ENCODE measurements at regions not wholly inside any gene's neighbourhood (a gene's known extent, or its start where the extent isn't known, plus 50 kb on each side); places are given as distances from the start of the nearest gene placed in this dataset.

GRCh38 chr4:96952610-96953009, 1112.7 kb downstream of the PDHA2 start:
- TF ChIP-seq POLR2A (IDR thresholded peaks at IDR 0.05; ENCODE audit: low read depth, low read length) (no peak), TAF1 (IDR thresholded peaks at IDR 0.05; ENCODE audit: borderline replicate concordance, low read depth, low read length) (no peak)
